Motor neuron (in vitro differentiated cells): ENCODE measurements at regions not wholly inside any gene's neighbourhood (a gene's known extent, or its start where the extent isn't known, plus 50 kb on each side); places are given as distances from the start of the nearest gene placed in this dataset.

ENCODE experiments used
- ATAC-seq, 8 experiments: fragments of 200-7000 bp; cut with Tn5 transposase; replicated peaks in 6 of 8; 2 replicates each; pipeline ENCODE4 v1.8.0; 2021; ENCODE audit warnings: mild to moderate bottlenecking in 8 of 8, moderate library complexity in 8 of 8
- H3K27ac ChIP-seq, 2 donors: fragments of 250-450 bp; sonication (Bioruptor Pico); 2 replicates each; pipeline ENCODE4 v1.9.0; 2021; ENCODE audit warnings: antibody characterized with exemption in 2 of 2, mild to moderate bottlenecking in 2 of 2, moderate library complexity in 1 of 2
- H3K4me1 ChIP-seq, 2 donors: fragments of 250-450 bp; sonication (Bioruptor Pico); replicated peaks in 1 of 2; 2 replicates each; pipeline ENCODE4 v1.6.1; 2021; ENCODE audit warnings: antibody characterized with exemption in 2 of 2, mild to moderate bottlenecking in 2 of 2, moderate library complexity in 1 of 2
- H3K4me3 ChIP-seq, 5 donors: fragments of 250-450 bp; sonication (Bioruptor Pico); 2 replicates each; pipeline ENCODE4 v1.9.0; 2021; ENCODE audit warnings: antibody characterized with exemption in 5 of 5, mild to moderate bottlenecking in 5 of 5, moderate library complexity in 4 of 5
- WGBS, 10 experiments: fragments of 450-650 bp; shearing (Covaris generic); methylation state at CpG; one replicate each; pipeline ENCODE4 v1.0.0; 2022; 5-methylcytosine and 5-hydroxymethylcytosine counted together
- in situ Hi-C, 9 experiments: fragments of 400-800 bp; cut with MboI; loops; one replicate each; pipeline ENCODE4 v1.15.0; 2021; ENCODE audit warnings: low sequenced_read_pairs in 9 of 9, low pct_unique_long_range_greater_than_20kb in 2 of 9; ENCODE audit not compliant: unreplicated experiment in 9 of 9

- WGBS, 10 experiments: 17 to 55% (median 42%) methylated on average over 1 to 3 of the region's 3 CpGs; no CpG with 5 or more reads in 3 of the 10 experiments
- peak in 3 of 8 experiments; percentile 47 to 87 (median 66) for ATAC-seq
- Histone ChIP-seq H3K27ac (no peak overlapping the region), H3K4me3 (no peak overlapping the region), H3K4me1 (peaks cover 0 to 11% of the 10 kb centered on the region in 2 donors)
- in situ Hi-C loops: no loop called here
Observed at GRCh38 chr5:58235299-58235698, 224.6 kb downstream of the PLK2 start.

DNA sequence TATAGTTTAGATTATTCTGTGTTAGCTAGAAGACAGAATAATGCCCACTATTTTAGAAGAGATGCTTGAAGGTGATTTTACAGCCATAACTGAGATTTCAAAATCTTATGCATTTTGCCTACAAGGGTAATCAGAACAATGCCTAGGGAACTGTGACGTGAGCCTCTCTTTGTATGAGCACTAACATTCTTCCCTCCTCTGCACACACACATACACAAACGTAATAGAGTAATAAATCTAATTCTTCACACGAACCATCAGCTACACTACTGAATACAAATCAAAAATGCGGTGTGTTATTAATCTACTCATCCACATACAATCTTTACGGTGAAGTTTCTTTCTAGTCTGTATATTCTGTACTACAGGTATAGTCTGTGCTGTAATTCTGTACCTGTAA is 227.8 kb downstream of the PLK2 start:
- WGBS, 10 experiments: 29 to 92% (median 71%) methylated on average over 1 to 5 of the region's 5 CpGs
- ATAC-seq: peak in 5 of 8 experiments; percentile 68 to 90 (median 70)
- in situ Hi-C loops: no loop called here
- Histone ChIP-seq H3K4me1 (peaks cover 0 to 11% of the 10 kb centered on the region in 2 donors), H3K27ac (no peak overlapping the region), H3K4me3 (no peak overlapping the region)

- Histone ChIP-seq H3K4me3 (no peak overlapping the region), H3K27ac (no peak overlapping the region), H3K4me1 (peaks cover 0 to 5% of the 10 kb centered on the region in 2 donors)
- peak in 1 of 8 experiments; percentile 58 for ATAC-seq
- 0 to 71% (median 60%) methylated on average over 1 of the region's 1 CpG; no CpG with 5 or more reads in 3 of the 10 experiments for whole genome bisulfite sequencing, 10 experiments
- in situ Hi-C loops: no loop called here
Observed at GRCh38 chr5:58231041-58231440, 228.8 kb downstream of the PLK2 start.

GRCh38 chr5:58228896-58229295 is 231.0 kb downstream of the PLK2 start:
- Histone ChIP-seq H3K27ac (no peak overlapping the region), H3K4me3 (no peak overlapping the region), H3K4me1 (peaks cover 0 to 5% of the 10 kb centered on the region in 2 donors)
- 80 to 98% (median 93%) methylated on average over 2 to 5 of the region's 5 CpGs; no CpG with 5 or more reads in 1 of the 10 experiments for WGBS, 10 experiments
- ATAC-seq: no peak
- in situ Hi-C loops: no loop called here

DNA sequence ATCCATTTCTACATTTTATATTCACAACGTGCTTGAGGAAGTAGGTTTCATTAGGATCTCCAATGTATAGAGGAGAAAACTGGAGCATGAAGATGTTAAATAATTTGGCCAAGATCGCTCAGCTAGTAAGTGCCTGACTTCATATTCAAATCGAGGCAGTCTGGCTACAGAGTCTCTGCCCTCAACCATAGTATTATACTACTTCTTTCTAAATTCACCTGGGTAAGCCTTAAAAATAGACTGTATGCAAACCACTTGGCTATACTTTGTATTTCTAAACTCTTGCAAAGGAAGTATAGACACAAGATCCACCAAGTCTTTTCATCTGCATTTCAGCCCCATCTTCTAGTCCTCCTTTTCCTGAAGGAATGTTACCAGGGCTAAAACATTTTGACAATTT is 232.0 kb downstream of the PLK2 start:
- no peak overlapping the region for H3K4me3 ChIP-seq
- ATAC-seq: no peak
- WGBS, 10 experiments: 46 to 83% (median 55%) methylated on average over 2 to 3 of the region's 3 CpGs; no CpG with 5 or more reads in 4 of the 10 experiments

DNA sequence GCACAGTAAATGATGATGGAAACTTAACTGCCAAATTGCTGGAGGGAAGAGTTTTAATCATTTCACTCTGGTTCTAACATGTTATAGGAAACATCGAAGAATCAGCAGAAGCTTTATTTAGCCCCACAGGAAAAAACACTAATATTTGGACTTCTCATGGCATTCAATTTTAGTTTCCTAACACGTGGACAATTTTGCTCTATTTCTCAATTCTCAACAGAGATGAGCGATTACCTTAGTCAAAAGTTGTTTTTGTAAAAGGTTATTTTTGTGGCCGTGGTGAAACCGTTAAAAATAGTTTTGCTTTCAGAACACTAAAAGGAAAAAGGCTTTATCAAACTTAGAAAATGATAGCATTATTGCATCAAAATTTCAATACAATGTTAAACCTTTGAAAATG is 235.2 kb downstream of the PLK2 start:
- in situ Hi-C loops: no loop called here
- Histone ChIP-seq H3K4me3 (no peak overlapping the region), H3K27ac (no peak overlapping the region), H3K4me1 (no peaks in the 10 kb centered on the region)
- WGBS, 10 experiments: 31 to 94% (median 83%) methylated on average over 4 to 5 of the region's 5 CpGs
- ATAC-seq: no peak

More for the DNA sequence above, 232.0 kb downstream of the PLK2 start:
- Histone ChIP-seq H3K27ac (no peak overlapping the region), H3K4me1 (peaks cover 0 to 5% of the 10 kb centered on the region in 2 donors)
- in situ Hi-C loops: no loop called here

GRCh38 chr5:58224221-58224620 is 235.7 kb downstream of the PLK2 start:
- in situ Hi-C loops: no loop called here
- ATAC-seq: no peak
- Histone ChIP-seq H3K27ac (no peak overlapping the region), H3K4me3 (no peak overlapping the region), H3K4me1 (no peaks in the 10 kb centered on the region)
- WGBS, 10 experiments: 48 to 100% (median 78%) methylated on average over 1 to 4 of the region's 4 CpGs; no CpG with 5 or more reads in 1 of the 10 experiments

DNA sequence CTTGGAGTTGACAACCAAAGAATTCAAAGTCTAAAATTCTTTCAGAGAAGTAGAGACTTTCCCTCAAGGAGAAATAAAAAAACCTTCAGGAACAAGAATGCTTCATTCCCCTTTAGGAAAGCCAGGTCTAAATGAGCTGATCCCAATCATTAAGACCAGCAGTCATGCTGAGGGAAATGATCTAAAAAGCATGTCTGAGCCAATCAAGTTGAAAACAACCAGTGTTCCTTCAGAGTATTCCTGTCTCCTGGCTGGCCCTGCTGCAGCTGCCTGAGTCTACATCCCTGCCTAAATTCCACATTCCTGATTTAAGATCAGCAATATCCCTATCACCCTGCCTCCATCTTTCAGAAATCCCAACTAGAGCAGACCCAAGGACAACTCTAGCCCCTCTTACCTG is 244.5 kb downstream of the PLK2 start:
- Histone ChIP-seq H3K4me1 (no peaks in the 10 kb centered on the region), H3K4me3 (no peak overlapping the region), H3K27ac (no peak overlapping the region)
- in situ Hi-C loops: no loop called here
- ATAC-seq: no peak

GRCh38 chr5:58211441-58211840 is 248.4 kb downstream of the PLK2 start:
- no peak overlapping the region for H3K27ac ChIP-seq
- in situ Hi-C loops: no loop called here
- 60 to 100% (median 85%) methylated on average over 1 of the region's 1 CpG; no CpG with 5 or more reads in 2 of the 10 experiments for WGBS, 10 experiments
- no peaks in the 10 kb centered on the region for H3K4me1 ChIP-seq
- no peak overlapping the region for H3K4me3 ChIP-seq
- no peak for ATAC-seq

DNA sequence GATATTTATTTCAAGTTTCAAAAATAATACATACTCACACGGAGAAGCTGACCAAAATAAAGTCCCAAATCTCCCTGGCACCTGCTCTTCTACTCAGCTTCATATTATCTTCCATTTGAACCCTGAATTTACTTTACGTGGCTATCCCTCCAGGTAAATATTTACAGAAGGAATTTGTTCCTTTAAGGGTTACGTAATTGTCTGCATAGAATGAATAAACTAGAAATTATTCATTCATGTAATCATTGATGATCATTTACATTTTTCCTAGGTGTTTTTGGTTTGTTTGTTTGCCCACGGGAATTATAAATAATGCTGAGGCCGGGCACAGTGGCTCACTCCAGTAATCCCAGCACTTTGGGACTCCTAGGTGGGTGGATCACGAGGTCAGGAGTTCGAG is 251.2 kb downstream of the PLK2 start:
- no peak for ATAC-seq
- Histone ChIP-seq H3K27ac (no peak overlapping the region), H3K4me1 (no peaks in the 10 kb centered on the region), H3K4me3 (no peak overlapping the region)
- in situ Hi-C loops: loop anchor here in 1 of 9 experiments (10.0 kb wide), 1 partner anchor 64 kb away; no protein-coding TSS in a partner anchor
- 46 to 92% (median 81%) methylated on average over 2 to 7 of the region's 7 CpGs for WGBS, 10 experiments

DNA sequence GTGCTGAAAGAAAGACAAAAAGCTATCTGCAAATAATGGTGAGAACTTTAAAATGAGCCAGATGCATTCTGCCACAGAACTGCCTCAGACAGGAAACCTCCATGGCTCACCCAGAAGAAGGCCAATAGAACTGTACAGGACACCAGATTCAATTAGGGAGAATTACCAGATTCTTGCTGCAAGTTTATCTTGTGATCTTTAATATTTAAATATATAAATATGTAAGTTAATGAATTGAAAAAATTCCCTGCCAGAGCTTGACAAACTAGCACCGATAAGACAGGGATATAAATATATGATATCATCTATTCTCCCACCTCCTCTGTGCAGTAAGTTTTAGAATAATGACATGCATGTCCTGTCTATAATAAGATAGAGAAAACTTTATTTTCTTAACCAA is 252.8 kb downstream of the PLK2 start:
- Histone ChIP-seq H3K4me3 (no peak overlapping the region), H3K4me1 (peaks cover 2% of the 10 kb centered on the region in 2 donors), H3K27ac (no peak overlapping the region)
- in situ Hi-C loops: loop anchor here in 1 of 9 experiments (10.0 kb wide), 1 partner anchor 62 kb away; no protein-coding TSS in a partner anchor
- no peak for ATAC-seq
- 13 to 83% (median 67%) methylated on average over 1 of the region's 1 CpG; no CpG with 5 or more reads in 3 of the 10 experiments for WGBS, 10 experiments

DNA sequence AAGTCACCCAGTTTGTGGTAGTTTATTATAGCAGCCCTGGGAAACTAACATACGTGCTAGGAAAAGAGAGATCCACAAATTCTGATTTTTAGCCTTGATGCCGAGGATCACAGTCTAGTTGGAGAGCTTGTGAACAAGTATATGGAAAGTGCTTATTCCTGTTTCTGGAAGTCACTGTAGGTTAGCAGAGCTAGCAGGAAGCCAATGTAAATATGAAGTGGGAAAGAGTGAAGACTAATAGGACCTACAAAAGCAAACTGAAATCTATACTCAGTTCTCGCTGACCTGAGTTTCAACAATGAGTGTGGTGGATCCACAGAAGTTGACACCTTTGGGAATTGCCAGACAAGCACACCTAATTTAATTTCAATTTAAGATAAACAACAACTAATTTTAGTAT is 254.9 kb downstream of the PLK2 start:
- H3K4me3 ChIP-seq: no peak overlapping the region
- in situ Hi-C loops: loop anchor here in 1 of 9 experiments (10.0 kb wide), 1 partner anchor 60 kb away; no protein-coding TSS in a partner anchor
- no peak for ATAC-seq
- peaks cover 3 to 6% of the 10 kb centered on the region in 2 donors for H3K4me1 ChIP-seq
- WGBS, 10 experiments: 75 to 100% (median 93%) methylated on average over 1 to 3 of the region's 3 CpGs; no CpG with 5 or more reads in 3 of the 10 experiments
- no peak overlapping the region for H3K27ac ChIP-seq

- in situ Hi-C loops: loop anchor here in 1 of 9 experiments (10.0 kb wide), 1 partner anchor 58 kb away; no protein-coding TSS in a partner anchor
- ATAC-seq: peak in 2 of 8 experiments; percentile 47 to 82
- Histone ChIP-seq H3K4me3 (no peak overlapping the region), H3K4me1 (peaks cover 3 to 6% of the 10 kb centered on the region in 2 donors), H3K27ac (no peak overlapping the region)
- WGBS, 10 experiments: 44 to 100% (median 82%) methylated on average over 1 to 2 of the region's 2 CpGs; no CpG with 5 or more reads in 2 of the 10 experiments
Observed at GRCh38 chr5:58202941-58203444, 256.9 kb downstream of the PLK2 start.
